Kidney (tissue), 13 donors: ENCODE measurements at regions not wholly inside any gene's neighbourhood (a gene's known extent, or its start where the extent isn't known, plus 50 kb on each side); places are given as distances from the start of the nearest gene placed in this dataset.

Experiments used
- DNase-seq, 5 donors: peaks; one replicate each; pipeline ENCODE4 v3.0.0-alpha.2; 2013 to 2020
- FAIRE-seq: peaks from 2 replicates; lab custom pipeline; 2012; peaks lifted over from hg19 to GRCh38; lab: Jason Lieb, UNC
- H3K27ac ChIP-seq, 2 donors: one replicate each; pipeline ENCODE4 v1.7.0; 2013; ENCODE audit warnings: low read depth in 2 of 2, low read length in 2 of 2, inconsistent platforms in 1 of 2
- H3K27me3 ChIP-seq: one replicate; pipeline ENCODE4 v1.7.1; 2013; ENCODE audit warnings: low read length, inconsistent platforms; ENCODE audit not compliant: control insufficient read depth, insufficient read depth
- H3K36me3 ChIP-seq, 3 donors: one replicate each; pipeline versions ENCODE4 v1.7.0 to v1.7.1; 2013; ENCODE audit warnings: low read length in 3 of 3, control low read depth in 1 of 3, inconsistent platforms in 1 of 3; ENCODE audit not compliant: insufficient read depth in 3 of 3, control insufficient read depth in 2 of 3
- H3K4me1 ChIP-seq, 3 donors: one replicate each; pipeline versions ENCODE4 v1.7.0 to v1.7.1; 2013; ENCODE audit warnings: low read length in 3 of 3, inconsistent platforms in 1 of 3, low read depth in 1 of 3; ENCODE audit not compliant: control insufficient read depth in 2 of 3, insufficient read depth in 2 of 3
- H3K4me3 ChIP-seq, 3 donors: one replicate each; pipeline versions ENCODE4 v1.7.0 to v1.8.1; 2013; ENCODE audit warnings: low read length in 3 of 3, control low read depth in 1 of 3, inconsistent platforms in 1 of 3
- H3K9ac ChIP-seq, 3 donors: one replicate each; pipeline versions ENCODE4 v1.7.0 to v1.7.1; 2013; ENCODE audit warnings: low read length in 3 of 3, control low read depth in 1 of 3, inconsistent platforms in 1 of 3
- H3K9me3 ChIP-seq, 3 donors: one replicate each; pipeline versions ENCODE4 v1.7.0 to v1.7.1; 2013; ENCODE audit warnings: low read length in 3 of 3, control low read depth in 1 of 3, inconsistent platforms in 1 of 3; ENCODE audit not compliant: control insufficient read depth in 2 of 3, insufficient read depth in 1 of 3
- CTCF ChIP-seq: IDR thresholded peaks from 3 replicates; pipeline ENCODE4 v1.5.1; 2012; ENCODE audit warnings: mild to moderate bottlenecking, moderate library complexity, borderline replicate concordance; ENCODE audit not compliant: insufficient read depth; ENCODE audit errors: extremely low read depth
- intact Hi-C: fragments of 100-400 bp; cut with DNase I; formaldehyde crosslinking; loops from one replicate; pipeline ENCODE4 v1.11.1; 2022
- donor health status: control.
- donor health status: control.
- donor health status: control.
- donor health status: control.
- donor health status: control.
- donor health status: DM: yes; HTN: yes; CAD: no.
- donor health status: Normal renal cell carcinoma (clear cell type).

GRCh38 chrX:39866229-39866628, 231.5 kb downstream of the BCOR start:
- Histone ChIP-seq H3K4me1 (no peaks in the 10 kb centered on the region), H3K9me3 (no peaks in the 10 kb centered on the region), H3K27me3 (no peaks in the 10 kb centered on the region), H3K36me3 (no peaks in the 10 kb centered on the region), H3K9ac (no peak overlapping the region), H3K27ac (no peak overlapping the region), H3K4me3 (no peak overlapping the region)
- DNase-seq (peak in 2 of 5 donors; percentile 35 to 54), FAIRE-seq (no peak)
- intact Hi-C loops = no loop called here
- TF ChIP-seq CTCF = no peak

- Histone ChIP-seq H3K9me3 (no peaks in the 10 kb centered on the region), H3K9ac (no peak overlapping the region), H3K4me1 (no peaks in the 10 kb centered on the region), H3K27me3 (no peaks in the 10 kb centered on the region), H3K4me3 (no peak overlapping the region), H3K36me3 (no peaks in the 10 kb centered on the region), H3K27ac (no peak overlapping the region)
- DNase-seq (no peak), FAIRE-seq (no peak)
- no peak for TF ChIP-seq CTCF
- intact Hi-C loops = no loop called here
These were observed 227.7 kb downstream of the BCOR start for GRCh38 chrX:39869846-39870601.

- intact Hi-C loops = no loop called here
- no peaks in the 10 kb centered on the region for H3K9me3 ChIP-seq
- peaks cover 0 to 4% (median 0%) of the 10 kb centered on the region in 3 donors for H3K4me1 ChIP-seq
- H3K36me3 ChIP-seq = no peaks in the 10 kb centered on the region
- TF ChIP-seq CTCF = no peak
- no peak for FAIRE-seq
- no peak overlapping the region for H3K9ac ChIP-seq
- H3K27me3 ChIP-seq = no peaks in the 10 kb centered on the region
- no peak overlapping the region for H3K4me3 ChIP-seq
- no peak for DNase-seq
- H3K27ac ChIP-seq = no peak overlapping the region
These were observed 226.1 kb downstream of the BCOR start for GRCh38 chrX:39871648-39872047.
